ENCODE measurements at regions not wholly inside any gene's neighbourhood (a gene's known extent, or its start where the extent isn't known, plus 50 kb on each side); places are given as distances from the start of the nearest gene placed in this dataset.

DNA sequence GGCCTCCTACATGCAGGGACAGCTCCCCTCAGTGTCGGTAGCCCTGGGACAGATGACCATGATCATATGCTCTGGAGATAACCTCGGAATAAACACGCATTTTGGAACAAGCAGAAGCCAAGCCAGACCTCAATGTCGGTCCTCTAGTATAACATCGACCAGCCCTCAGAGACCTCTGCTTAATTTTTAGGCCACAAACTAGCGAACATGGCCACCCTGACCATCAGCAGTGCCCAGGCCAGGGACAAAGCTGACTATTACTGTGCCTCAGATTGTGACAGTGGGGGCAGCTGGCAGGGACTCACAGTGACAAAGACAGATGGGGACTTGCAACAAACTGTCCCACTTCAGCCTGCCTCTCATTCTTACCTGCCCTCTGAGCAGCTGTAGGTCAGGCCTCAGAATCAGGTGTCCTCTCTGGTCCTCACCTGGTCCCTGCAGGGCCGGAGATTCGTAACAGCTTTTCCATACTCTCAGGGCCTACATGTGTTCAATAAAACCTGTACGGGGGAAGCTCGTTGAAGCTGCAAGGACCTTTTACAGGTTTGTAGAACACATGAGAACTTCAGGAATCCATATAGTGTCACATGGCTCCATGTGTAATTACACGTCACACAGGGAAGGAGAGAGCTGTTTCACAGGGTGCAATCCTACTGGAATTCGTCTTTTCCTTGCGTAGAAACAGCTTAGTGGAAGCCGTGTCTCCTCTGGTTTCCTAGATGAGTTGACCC is 72.8 kb upstream of the IGLL5 start:
- no peaks in the 10 kb centered on the region for H3K9me3 ChIP-seq (ENCODE audit: low read depth, low read length, poor library complexity, severe bottlenecking)
- intact Hi-C loops (cut with micrococcal nuclease; ENCODE audit: unreplicated experiment), result no loop called here
- no peaks in the 10 kb centered on the region for H3K36me3 ChIP-seq (ENCODE audit: insufficient read depth, low read length, poor library complexity, severe bottlenecking)
- BruUV-seq (replicated peaks), result no TSS peak
- H3K4me1 ChIP-seq (ENCODE audit: insufficient read depth, low read length, poor library complexity, severe bottlenecking), result no peaks in the 10 kb centered on the region
- ChIA-PET CTCF (no interaction called here), POLR2A (ENCODE audit: low non-redundant PET) (no interaction called here)
- no peaks in the 10 kb centered on the region for H3K27me3 ChIP-seq (replicated peaks; ENCODE audit: insufficient read depth, low read depth, low read length, poor library complexity)
- no peak overlapping the region for H3K4me3 ChIP-seq (ENCODE audit: low read depth, low read length, poor library complexity, severe bottlenecking)
- TF ChIP-seq, protein P1, sequence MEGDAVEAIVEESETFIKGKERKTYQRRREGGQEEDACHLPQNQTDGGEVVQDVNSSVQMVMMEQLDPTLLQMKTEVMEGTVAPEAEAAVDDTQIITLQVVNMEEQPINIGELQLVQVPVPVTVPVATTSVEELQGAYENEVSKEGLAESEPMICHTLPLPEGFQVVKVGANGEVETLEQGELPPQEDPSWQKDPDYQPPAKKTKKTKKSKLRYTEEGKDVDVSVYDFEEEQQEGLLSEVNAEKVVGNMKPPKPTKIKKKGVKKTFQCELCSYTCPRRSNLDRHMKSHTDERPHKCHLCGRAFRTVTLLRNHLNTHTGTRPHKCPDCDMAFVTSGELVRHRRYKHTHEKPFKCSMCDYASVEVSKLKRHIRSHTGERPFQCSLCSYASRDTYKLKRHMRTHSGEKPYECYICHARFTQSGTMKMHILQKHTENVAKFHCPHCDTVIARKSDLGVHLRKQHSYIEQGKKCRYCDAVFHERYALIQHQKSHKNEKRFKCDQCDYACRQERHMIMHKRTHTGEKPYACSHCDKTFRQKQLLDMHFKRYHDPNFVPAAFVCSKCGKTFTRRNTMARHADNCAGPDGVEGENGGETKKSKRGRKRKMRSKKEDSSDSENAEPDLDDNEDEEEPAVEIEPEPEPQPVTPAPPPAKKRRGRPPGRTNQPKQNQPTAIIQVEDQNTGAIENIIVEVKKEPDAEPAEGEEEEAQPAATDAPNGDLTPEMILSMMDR (conservative IDR thresholded peaks at IDR 0.05; ENCODE audit: low read depth, low read length), result no peak
- DNase-seq (ENCODE audit: low spot score), result no peak
- H3K27ac ChIP-seq (ENCODE audit: low read depth, low read length, poor library complexity, severe bottlenecking), result no peak overlapping the region

DNA sequence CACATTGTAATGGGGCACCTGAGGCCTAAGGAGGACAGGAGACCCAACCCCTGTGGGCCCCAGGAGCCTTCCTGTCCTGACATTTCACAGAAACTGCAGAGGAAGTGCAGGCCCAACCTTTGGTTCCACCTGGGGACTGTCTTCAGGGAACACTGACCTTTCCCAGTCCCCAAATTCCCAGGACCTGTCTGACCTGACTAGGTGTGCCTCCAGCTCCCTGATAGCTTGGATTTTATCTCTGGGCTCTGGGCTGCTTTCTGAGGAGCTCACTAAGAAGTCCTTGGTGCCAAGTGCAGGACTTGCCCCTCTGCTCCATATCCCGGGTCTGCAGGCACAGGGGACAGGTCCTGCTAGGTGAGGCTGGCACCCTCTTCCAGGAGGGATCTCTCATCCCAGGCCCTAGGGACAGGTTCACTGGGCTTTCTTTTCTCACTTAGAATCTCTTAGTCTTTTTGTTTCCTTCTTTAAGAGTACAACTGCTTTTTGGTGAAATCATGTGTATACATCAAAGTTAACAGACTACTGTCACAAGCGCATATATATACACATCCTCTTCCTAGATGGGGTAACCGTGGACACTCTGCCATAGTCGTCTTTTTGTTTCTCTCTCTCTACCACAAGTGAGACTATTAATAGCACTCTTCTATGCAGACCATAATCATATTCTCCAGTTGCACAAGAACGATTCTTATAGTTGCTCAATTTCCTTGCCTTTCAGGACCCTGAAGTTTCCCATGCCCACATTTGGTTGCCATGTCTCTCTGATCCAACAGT is 72.0 kb upstream of the IGLL5 start:
- CTCF ChIA-PET, result no interaction called here
- Histone ChIP-seq H3K36me3 (ENCODE audit: insufficient read depth, low read length, poor library complexity, severe bottlenecking) (no peaks in the 10 kb centered on the region), H3K27ac (ENCODE audit: low read depth, low read length, poor library complexity, severe bottlenecking) (no peak overlapping the region), H3K27me3 (replicated peaks; ENCODE audit: insufficient read depth, low read depth, low read length, poor library complexity) (no peaks in the 10 kb centered on the region), H3K9me3 (ENCODE audit: low read depth, low read length, poor library complexity, severe bottlenecking) (no peaks in the 10 kb centered on the region), H3K4me3 (ENCODE audit: low read depth, low read length, poor library complexity, severe bottlenecking) (no peak overlapping the region), H3K4me1 (ENCODE audit: insufficient read depth, low read length, poor library complexity, severe bottlenecking) (no peaks in the 10 kb centered on the region)
- no peak for TF ChIP-seq EZH2 (IDR thresholded peaks at IDR 0.05; ENCODE audit: borderline replicate concordance, low read depth, low read length, poor library complexity, severe bottlenecking)
- TF ChIP-seq, protein P1 (conservative IDR thresholded peaks at IDR 0.05; ENCODE audit: low read depth, low read length), result no peak
- POLR2A ChIA-PET (ENCODE audit: low non-redundant PET), result no interaction called here
- intact Hi-C loops (cut with micrococcal nuclease; ENCODE audit: unreplicated experiment), result no loop called here
- BruUV-seq (replicated peaks), result no TSS peak
- no peak for DNase-seq (ENCODE audit: low spot score)

- TF ChIP-seq EZH2 (IDR thresholded peaks at IDR 0.05; ENCODE audit: borderline replicate concordance, low read depth, low read length, poor library complexity, severe bottlenecking), result no peak
- TF ChIP-seq, protein P1 (conservative IDR thresholded peaks at IDR 0.05; ENCODE audit: low read depth, low read length), result no peak
- H3K9me3 ChIP-seq (ENCODE audit: low read depth, low read length, poor library complexity, severe bottlenecking), result no peaks in the 10 kb centered on the region
- intact Hi-C loops (cut with micrococcal nuclease; ENCODE audit: unreplicated experiment), result no loop called here
- H3K4me3 ChIP-seq (ENCODE audit: low read depth, low read length, poor library complexity, severe bottlenecking), result no peak overlapping the region
- H3K27me3 ChIP-seq (replicated peaks; ENCODE audit: insufficient read depth, low read depth, low read length, poor library complexity), result no peaks in the 10 kb centered on the region
- POLR2A ChIA-PET (ENCODE audit: low non-redundant PET), result no interaction called here
- no peak for DNase-seq (ENCODE audit: low spot score)
- CTCF ChIA-PET, result no interaction called here
- no TSS peak for BruUV-seq (replicated peaks)
- no peak overlapping the region for H3K27ac ChIP-seq (ENCODE audit: low read depth, low read length, poor library complexity, severe bottlenecking)
- H3K4me1 ChIP-seq (ENCODE audit: insufficient read depth, low read length, poor library complexity, severe bottlenecking), result no peaks in the 10 kb centered on the region
- H3K36me3 ChIP-seq (ENCODE audit: insufficient read depth, low read length, poor library complexity, severe bottlenecking), result no peaks in the 10 kb centered on the region
Observed at GRCh38 chr22:22816171-22816514, 71.5 kb upstream of the IGLL5 start.

Data from A673 (cell line).